SW480 (cell line): ENCODE measurements at regions not wholly inside any gene's neighbourhood (a gene's known extent, or its start where the extent isn't known, plus 50 kb on each side); places are given as distances from the start of the nearest gene placed in this dataset.

Source experiments
- DNase-seq: peaks from one replicate; pipeline ENCODE4 v3.0.0-alpha.2; 2016; ENCODE audit warnings: low spot score

GRCh38 chr2:222993920-222994650 lies 57.9 kb upstream of the KCNE4 start:
- DNase-seq = peak; percentile 8

- DNase-seq = no peak
These were observed 53.5 kb upstream of the KCNE4 start for GRCh38 chr2:222998459-222998858.

GRCh38 chr2:223000872-223001796 lies 50.9 kb upstream of the KCNE4 start:
- no peak for DNase-seq

GRCh38 chr2:223001797-223002175 lies 50.2 kb upstream of the KCNE4 start:
- no peak for DNase-seq
